GM21360 (cell line): ENCODE measurements at regions not wholly inside any gene's neighbourhood (a gene's known extent, or its start where the extent isn't known, plus 50 kb on each side); places are given as distances from the start of the nearest gene placed in this dataset.
A peak's percentile ranks its signal among the peaks of the same experiment; 100 is the strongest.

Source experiments
- ATAC-seq: cut with Tn5 transposase; IDR thresholded peaks from one replicate; pipeline ENCODE4 v1.9.1; 2021; ENCODE audit warnings: mild to moderate bottlenecking, moderate library complexity; ENCODE audit not compliant: unreplicated experiment

DNA sequence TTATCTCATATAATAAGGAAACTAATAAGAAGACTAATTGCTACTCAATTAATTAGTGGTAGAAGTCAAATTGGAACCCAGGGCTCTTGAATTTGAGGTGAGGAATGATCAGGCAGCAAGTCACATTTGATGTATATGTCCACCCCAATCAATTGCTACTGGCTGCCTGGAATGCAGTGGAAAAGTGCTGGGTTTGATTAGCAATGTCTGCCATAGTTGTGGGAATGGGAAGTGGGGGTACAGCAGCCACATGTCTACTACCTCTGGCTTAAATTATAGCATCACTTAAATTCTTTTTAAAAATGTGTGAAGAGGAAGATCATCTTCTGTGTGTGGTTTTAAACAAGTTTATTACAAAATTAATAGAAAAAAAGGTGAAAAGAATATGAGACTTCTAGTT, 50.8 kb upstream of the NAV2 start:
- no peak for ATAC-seq

DNA sequence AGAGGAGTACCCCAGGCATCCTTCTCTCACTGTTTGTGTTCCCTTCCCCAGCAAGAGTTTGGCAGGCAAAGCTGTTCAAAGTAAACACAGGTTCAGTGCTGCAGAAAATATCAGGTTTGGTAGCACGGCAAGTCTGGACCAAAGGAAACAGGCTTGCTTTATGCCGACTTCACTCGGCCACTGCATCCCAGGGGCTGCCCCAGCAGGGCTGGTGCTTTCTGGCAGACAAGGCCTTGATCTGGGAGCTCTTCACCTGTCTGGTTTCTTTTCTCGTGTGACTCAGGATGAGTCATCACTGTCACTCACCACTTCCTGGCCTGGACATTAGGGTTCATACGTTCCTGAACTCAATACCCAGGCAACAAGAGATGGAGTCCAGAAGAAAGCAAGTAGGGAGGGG, 52.6 kb upstream of the NAV2 start:
- peak; percentile 100 for ATAC-seq

DNA sequence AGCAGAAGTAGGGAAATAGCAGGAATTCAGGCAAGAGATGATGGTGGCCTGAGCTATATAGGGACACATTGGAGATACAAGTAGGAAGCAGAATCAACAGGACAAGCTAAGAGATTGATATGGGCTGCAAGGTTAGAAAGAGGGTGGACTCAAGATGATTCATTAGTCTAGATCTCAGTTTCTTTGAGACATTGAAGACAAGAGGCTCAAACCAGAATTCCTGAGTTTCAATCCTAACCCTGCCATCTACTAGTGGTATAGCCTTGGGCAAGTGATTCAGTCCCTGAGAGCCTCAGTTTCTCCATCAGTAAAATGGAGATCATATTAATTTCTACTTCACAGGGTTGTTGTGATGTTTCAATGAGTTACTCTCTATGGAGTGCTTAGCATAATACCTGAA, 53.1 kb upstream of the NAV2 start:
- no peak for ATAC-seq

DNA sequence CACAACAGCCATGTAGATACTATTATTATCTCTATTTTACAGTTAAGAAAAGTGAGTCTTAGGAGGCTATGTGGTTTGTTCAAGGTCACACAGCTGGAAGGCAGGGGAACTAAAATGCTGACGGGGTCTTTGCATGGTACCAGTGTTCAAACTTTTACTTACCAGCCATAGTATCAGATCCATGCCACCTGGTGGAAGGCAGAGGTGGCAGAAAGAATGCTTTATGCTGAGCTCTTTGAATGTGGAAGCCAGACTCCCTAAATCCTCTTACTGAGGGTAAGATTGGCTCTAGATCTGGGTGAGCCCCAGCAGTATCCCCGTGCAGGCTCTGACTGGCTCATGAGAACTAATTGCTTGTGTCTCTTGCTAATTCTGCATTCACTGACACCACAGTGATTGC, 54.3 kb upstream of the NAV2 start:
- ATAC-seq = no peak

DNA sequence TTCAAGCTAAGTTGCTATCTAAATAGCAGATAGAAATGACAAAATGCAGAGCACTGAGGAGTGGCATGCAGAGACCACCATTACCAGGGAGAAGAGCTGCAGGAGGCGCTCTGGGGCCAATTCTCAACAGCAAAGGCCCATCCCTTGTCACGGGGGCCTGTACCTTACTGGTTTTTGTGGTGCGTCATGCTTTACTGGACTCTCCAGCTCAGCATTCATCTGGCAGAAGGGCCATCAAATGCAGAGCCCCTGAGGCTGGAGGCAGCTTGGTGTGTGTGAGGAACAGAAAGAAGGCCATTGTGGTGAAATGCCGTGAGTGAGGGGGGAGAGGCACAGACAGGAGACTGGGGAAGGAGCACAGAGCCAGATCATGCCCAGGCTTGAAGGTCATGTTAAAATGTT, 56.5 kb upstream of the NAV2 start:
- no peak for ATAC-seq

DNA sequence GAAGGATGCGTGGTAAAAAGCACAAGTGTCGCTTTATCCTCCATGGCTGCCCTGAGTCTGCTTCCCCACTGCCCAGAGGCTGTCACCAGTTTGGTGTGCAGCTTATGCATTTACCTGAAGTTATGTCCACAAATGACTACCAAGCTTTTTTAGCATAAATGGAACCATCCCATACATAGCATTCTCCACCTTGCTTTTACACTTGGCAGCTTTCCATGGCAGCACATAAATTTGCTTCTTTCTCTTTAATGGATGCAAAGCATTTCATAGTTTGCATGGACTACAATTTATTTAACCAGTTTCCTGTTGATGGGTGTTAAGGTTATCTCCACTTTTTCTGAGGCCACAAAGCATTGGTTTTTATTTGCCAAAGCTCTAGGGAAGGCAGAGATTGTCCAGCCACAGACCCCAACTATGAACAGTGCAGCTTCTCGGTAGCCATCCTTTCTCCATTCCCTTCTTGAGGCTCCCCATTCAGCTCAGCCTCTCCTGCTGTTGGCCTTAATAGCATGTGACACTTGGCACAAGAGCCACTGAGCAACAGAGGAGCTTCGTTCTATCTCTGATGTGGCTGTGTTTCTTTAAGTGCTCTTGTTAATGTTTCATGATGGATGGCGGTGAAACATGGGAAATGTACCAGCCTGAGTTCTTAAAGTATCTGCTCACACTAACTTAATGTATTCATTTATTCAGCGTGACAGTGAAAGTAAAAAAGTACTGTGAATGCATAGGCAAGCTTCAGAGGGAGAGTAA, 59.8 kb upstream of the NAV2 start:
- ATAC-seq = no peak

DNA sequence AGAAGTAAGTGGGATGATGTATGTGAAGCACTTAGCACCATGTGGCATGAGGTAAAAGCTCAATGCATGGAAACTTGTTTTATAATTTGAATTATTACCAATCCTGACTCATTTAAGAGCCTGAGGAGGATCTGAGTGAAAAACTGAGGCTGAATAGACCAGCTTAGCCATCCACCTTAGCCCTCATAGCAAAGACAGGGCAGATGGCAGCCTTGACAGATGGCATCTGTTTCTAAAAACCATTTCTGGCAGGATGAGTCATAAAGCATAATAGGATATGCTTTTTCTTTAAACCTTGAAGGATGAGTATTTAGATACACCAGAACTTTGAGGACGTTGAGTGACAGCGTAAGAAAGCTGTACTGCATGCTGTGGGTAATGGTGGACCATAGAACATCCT, 61.0 kb upstream of the NAV2 start:
- no peak for ATAC-seq

DNA sequence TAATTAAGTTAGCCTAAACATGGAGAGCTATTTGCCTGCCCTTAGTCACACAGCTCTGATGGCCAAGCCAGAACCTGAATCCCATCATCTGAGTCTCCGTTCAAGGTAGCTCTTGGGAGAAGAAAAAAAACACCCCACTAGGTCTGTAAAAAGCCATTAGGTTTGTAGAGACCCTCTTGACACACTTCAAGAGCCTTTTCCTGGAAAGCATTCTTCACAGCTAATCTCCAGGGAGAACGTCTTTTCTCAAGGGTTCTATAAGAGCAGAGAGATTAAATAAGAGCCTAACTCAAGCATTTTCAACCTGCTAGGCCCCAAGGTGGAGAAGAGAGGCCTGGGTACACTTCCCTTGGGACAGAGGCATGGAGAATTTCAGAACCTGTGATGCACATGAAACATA, 61.6 kb upstream of the NAV2 start:
- ATAC-seq = no peak

DNA sequence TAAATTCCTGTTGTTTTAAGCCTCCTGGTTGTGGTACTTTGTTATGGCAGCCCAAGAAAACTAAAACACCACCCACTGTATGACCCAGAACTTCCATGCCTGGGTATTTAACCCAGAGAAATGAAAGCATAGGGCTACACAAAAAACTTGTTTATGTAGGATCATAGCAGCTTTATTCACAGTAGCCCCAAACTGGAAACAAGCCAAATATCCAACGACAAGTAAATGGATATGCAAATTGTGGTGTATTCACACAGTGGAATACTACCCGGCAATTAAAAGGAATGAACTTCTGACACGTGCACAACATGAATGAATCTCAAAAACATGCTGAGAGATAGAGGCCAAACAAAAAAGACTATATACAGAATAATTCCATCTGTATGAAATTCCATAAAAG, 62.2 kb upstream of the NAV2 start:
- no peak for ATAC-seq

DNA sequence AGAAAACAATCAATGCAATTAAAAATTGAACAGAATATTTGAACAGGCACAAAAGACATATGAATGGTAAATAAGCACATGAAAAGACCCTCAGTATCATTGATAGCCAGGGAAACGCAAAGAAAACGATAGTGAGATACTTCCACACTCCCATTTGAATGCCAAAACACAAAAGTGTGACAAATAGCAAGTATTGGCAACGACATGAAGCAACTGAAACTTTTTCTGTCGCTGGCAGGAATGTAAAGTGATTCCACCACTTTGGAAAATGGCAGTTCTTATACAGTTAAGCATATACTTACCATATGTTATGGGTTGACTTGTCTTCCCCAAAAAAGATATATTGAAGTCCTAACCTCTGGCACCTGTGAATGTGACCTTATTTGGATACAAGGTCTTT, 62.9 kb upstream of the NAV2 start:
- ATAC-seq = no peak

DNA sequence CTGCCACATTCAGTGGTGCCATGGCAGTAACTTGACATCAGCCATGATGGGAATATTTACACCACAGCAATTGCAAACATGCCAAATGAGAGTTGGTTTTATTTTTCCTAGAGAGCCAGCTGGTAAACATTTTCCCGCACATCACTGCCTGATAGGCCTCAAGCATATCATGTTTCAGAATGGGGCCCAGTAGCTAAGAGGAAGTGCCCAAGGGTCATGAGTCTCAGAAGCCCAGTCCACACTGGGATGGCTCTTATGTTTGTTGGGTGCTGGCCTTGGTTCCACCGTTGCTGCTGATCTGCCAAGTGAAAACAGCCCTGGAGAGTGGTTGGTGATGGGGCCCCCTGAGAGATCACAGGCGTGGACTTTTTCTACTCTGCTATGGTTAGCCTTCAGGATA, 64.3 kb upstream of the NAV2 start:
- no peak for ATAC-seq

DNA sequence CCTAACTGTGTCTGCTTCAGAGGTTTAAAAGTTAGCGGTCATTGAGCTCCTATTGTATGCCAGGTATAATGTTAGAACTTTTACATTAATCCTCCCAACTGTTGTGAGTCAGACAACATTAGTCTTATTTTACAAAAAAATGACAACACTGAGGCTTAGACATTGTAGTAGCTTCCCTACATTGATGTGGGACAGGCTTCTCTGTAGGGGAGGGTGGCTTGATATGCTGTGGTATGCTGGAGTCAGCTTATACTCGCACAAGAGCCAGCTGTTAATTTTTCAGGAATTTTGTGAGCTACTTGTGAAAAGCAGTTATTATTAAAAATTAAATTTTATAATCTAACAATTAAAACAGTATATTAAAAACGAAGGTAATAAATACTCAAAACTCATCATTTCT, 64.8 kb upstream of the NAV2 start:
- ATAC-seq = no peak

DNA sequence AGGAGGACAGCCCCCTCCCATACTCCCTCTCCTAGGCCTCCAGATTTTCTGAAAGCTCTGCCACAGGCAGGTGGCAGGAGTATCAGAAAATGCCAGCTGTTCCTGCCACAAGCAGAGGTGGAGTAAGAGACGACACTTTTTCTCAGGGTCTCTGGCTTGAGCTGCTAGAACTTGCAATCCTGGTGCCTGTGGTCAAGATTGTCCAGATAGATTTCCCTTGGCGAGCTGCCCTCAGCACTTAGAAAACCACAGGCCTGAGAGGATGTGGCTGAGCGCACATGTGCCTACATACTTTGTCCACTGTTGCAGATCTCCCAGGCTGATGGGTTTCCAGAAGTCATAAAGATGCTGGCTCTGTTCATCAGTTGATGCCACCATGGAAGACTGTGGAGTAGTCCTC, 65.7 kb upstream of the NAV2 start:
- no peak for ATAC-seq

DNA sequence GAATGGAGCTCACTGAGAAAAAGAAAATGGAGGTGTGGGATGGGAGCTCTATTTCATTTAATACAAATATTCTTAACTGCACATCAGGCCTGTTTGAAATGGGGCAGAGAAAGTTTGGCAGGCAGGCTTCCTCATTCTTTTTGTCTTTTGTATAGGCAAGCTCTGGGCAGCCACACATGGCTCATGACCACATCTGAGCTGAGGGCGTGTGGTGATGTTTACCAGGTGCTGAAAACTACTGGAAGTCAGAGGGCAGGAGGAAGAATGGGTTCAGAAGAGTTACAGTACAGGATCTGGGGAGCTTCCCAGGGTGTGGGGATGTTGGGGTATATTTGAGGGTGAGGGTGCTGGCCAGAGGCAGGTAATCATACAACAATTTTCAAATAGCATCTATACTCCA, 66.3 kb upstream of the NAV2 start:
- ATAC-seq = no peak

DNA sequence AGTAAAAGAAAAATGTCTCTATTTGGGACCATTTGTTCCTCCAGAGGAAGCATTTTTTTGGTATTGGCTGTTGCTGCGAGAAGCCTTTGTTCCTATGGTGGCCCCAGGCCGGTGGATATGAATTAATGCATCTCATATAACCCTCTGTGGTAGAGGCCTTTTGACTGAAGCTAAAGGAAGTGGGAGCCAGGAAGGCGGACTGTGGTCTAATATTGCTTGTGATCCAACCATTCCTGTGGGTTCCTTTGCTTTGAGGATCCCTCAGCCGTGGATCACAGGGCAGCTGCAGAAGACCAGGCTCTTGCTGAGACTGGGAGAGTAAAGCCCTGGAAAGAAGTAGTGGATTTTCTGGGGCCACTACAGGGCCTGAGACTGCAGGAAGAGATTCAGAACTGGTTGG, 68.3 kb upstream of the NAV2 start:
- ATAC-seq = no peak

DNA sequence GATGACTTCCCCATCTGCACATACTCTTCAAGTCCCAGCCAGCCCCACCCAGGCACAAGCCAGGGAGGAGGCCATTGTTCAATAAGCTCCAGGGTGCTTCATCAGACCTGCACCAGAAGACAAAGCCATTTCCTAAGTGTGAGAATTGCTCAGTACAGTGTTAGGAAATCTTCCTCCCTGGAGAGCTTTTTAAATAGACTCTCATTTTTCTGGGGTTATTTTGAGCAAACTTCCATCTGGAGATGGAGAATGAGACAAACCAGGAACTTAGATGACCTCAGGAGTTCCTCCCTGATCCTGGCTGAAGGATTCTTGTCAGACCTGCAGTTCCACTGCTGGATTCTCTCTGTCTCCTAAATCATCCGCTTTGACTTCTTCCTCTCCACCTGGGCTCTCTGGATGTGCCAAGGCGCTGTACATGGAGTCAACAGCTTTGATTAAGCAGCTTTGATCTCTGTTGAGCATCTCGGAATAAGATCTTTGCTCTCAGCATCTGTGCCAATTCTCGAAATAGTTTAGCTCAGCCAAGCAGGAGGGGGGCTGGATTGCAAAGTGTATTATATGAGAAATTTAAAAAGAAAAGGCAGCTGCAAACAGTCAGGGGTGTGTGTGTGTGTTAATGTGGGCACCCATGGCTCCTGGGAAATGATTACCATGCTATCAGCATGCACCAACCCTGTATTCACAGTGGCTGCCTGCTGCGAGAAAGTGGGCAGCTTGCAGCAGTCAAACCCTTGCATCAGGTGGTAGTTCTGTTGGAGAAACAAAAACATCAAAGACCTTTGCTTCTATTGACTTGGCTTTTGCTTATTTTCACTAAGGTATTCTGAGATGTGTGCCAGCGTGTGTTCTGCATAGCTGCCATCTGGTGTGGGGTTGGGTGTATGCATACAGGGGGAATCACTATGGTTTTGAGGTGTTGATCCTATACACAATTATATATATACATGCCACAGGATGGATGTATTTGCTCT, 70.2 kb upstream of the NAV2 start:
- ATAC-seq = no peak

DNA sequence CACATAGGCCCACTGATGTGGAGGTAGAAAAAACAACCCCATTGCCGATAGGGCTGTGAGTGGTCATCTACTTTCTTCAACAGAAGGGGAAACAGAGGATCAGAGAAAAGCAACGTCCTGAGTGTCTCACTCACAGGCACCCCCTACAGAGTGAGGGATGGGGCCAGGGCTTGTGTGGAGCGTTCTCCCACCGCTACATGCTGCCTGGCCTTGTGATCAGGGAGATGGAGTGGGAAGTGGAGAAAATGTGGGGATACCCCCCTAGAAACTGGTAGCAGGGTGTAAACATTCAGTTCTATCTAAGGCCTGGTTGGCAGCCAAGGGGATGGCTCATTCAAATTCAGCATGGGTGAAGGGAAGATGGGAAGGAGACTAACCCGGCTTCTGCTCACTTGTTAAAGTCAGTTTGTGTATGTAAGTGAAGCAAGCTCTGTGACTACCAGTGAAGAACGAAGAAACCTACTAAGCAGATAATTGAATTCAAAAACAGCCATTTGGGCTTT, 73.0 kb upstream of the NAV2 start:
- ATAC-seq = no peak

DNA sequence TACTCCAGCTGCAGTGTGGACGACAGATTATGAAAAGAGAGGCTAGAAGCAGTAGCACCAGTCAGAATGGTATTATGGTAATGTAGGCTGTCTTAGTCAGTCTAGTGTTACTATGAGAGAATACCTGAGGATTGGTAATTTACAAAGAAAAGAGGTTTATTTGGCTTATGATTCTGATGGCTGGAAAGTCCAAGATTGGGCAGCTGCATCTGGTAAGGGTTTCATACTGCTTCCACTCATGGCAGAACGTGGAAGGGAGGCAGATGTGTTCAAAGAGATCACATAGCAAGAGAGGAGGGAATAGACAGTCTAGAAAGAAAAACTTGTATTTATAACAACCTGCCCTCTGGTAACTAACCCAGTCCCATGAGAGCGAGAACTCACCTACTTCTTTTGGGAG, 77.3 kb upstream of the NAV2 start:
- ATAC-seq = no peak

DNA sequence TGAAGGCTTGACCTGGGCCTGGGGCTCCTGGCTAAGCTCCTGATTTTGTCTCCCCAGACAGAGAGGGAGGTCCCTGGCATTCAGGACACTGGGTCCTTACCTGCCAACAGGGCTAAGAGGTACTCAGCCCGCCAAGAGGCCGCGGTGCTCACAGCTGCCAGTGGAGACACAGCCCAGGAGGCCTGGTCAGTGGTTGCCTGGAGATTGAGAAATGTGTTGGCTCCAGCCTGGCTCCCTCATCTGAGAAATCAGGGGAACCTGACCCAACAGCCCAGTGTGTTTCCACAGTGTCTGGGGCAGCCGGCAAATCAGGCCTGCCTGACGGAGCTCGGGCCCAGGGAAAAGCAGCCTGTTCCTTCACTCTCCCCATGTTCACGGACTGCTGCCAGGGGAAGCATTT, 79.4 kb upstream of the NAV2 start:
- no peak for ATAC-seq

DNA sequence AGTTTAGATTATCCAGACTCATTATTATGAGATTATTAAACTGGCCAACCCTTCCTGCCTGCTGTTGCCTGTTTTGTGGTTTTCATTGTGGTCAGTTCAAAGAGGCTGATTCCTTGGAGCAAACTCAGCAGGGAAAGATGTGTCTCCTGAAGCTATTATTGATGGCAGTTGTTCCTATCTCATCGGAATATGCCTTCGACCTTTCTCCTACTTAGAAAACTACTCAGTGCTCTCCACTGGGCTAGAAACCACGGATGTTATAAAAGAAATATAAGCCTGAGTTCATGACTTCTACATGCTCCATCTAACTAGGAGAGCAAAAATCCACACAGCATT, 80.2 kb upstream of the NAV2 start:
- ATAC-seq = no peak

DNA sequence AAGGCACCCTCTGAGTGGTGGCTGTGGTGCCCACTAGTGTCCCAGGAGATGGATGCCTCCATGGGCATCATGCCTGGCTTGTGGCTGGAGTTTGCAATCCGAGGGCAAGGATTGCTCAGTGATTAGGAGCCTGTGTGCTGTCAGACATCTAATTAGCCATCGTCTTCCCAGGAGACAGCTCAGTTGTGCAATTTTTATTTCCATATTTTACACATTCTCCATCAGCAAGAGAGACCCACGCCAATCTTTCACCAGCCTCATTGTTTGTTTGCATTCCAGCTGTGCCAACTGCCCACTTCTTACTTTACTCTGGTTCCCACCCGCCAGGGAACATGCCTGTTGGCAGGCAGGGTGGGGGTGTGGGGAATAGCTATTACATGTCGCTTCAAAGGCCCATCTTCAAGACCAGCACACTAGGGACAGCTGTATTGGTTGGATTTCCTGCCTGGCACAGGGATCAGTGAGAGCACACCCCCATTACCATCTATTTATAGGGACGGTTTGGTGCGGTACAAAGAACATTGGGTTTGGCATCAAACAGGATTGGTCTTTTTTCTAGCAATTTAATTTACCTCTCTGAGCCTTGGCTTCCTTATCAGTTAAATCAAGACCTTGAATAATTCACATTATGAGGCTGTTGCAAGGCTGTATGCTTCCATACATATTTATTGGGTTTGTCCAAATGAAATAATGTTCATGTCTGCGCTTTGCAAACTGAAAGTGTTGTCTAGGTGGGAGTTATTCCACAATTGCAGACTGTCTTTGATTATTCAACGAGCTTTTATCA, 80.7 kb upstream of the NAV2 start:
- no peak for ATAC-seq
